ENCODE measurements at regions not wholly inside any gene's neighbourhood (a gene's known extent, or its start where the extent isn't known, plus 50 kb on each side); places are given as distances from the start of the nearest gene placed in this dataset.

DNA sequence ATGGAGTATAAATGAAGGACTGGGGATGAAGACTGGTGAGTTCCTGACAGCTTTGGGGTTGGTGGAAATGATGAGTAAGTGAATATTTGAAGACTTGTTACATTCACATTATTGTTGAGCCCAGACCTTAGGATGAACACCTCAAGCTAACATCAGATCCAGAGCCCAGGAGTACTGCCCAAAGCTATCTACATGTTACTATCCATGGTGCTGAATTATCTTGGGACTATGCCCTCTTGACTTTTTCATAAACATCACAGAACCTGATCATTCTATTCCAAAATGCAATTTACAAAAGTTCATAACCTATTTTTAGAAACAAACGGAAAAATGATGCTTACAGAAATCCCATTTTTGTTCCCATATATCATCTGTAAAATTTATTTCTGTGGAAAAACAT is 613.3 kb downstream of the TUSC7 start:
- no peak for TF ChIP-seq EZH2 (IDR thresholded peaks at IDR 0.05; ENCODE audit: insufficient read depth, low read length)
- TF ChIP-seq, protein P1, sequence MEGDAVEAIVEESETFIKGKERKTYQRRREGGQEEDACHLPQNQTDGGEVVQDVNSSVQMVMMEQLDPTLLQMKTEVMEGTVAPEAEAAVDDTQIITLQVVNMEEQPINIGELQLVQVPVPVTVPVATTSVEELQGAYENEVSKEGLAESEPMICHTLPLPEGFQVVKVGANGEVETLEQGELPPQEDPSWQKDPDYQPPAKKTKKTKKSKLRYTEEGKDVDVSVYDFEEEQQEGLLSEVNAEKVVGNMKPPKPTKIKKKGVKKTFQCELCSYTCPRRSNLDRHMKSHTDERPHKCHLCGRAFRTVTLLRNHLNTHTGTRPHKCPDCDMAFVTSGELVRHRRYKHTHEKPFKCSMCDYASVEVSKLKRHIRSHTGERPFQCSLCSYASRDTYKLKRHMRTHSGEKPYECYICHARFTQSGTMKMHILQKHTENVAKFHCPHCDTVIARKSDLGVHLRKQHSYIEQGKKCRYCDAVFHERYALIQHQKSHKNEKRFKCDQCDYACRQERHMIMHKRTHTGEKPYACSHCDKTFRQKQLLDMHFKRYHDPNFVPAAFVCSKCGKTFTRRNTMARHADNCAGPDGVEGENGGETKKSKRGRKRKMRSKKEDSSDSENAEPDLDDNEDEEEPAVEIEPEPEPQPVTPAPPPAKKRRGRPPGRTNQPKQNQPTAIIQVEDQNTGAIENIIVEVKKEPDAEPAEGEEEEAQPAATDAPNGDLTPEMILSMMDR (IDR thresholded peaks at IDR 0.05; ENCODE audit: insufficient read depth, low read depth, low read length): no peak

Measured in astrocyte (in vitro differentiated cells and primary cell).